Right lobe of liver (tissue), 6 donors: ENCODE measurements at regions not wholly inside any gene's neighbourhood (a gene's known extent, or its start where the extent isn't known, plus 50 kb on each side); places are given as distances from the start of the nearest gene placed in this dataset.
"Not testable (repeated sequence)": the region's sequence is repeated elsewhere in the genome, so short reads cannot be mapped to it uniquely, and the experiment has no call there.

ENCODE experiments used
- ATAC-seq, 4 donors: fragments of 200-7000 bp; cut with Tn5 transposase; one replicate each; pipeline ENCODE4 v1.9.1; 2020; ENCODE audit warnings: mild to moderate bottlenecking in 4 of 4, moderate library complexity in 4 of 4
- DNase-seq, 3 donors: peaks; one replicate each; pipeline ENCODE4 v3.0.0-alpha.2; 2020
- H3K27ac ChIP-seq, 3 donors: fragments of 200-600 bp; one replicate each; pipeline ENCODE4 v1.8.0; 2022
- H3K27me3 ChIP-seq, 2 donors: fragments of 200-600 bp; one replicate each; pipeline ENCODE4 v1.8.0; 2022
- H3K36me3 ChIP-seq, 4 donors: fragments of 200-600 bp; sonication (generic) in 1 of 4; one replicate each; pipeline versions ENCODE4 v1.5.1 to v1.8.0; 2017 to 2022; ENCODE audit warnings: control low read depth in 1 of 4
- H3K4me1 ChIP-seq, 4 donors: fragments of 200-600 bp; sonication (generic) in 1 of 4; one replicate each; pipeline versions ENCODE4 v1.5.1 to v1.8.0; 2017 to 2022; ENCODE audit warnings: control low read depth in 1 of 4
- H3K4me3 ChIP-seq, 3 donors: fragments of 200-600 bp; one replicate each; pipeline ENCODE4 v1.8.0; 2022
- H3K9me3 ChIP-seq, 4 donors: fragments of 200-600 bp; sonication (generic) in 1 of 4; one replicate each; pipeline versions ENCODE4 v1.5.1 to v1.8.0; 2017 to 2022; ENCODE audit warnings: control low read depth in 1 of 4
- CTCF ChIP-seq, 4 donors: fragments of 200-600 bp in 3 of 4; fragments of 450-650 bp in 1 of 4; IDR thresholded peaks; one replicate each; pipeline versions ENCODE4 v1.5.1 to v1.8.0; 2016 to 2022; ENCODE audit warnings: antibody characterized with exemption in 4 of 4, mild to moderate bottlenecking in 2 of 4
- POLR2A ChIP-seq: fragments of 450-650 bp; IDR thresholded peaks from one replicate; pipeline ENCODE4 v1.6.1; 2017; ENCODE audit warnings: antibody characterized with exemption, mild to moderate bottlenecking
- WGBS: methylation state at CpG from one replicate; pipeline ENCODE4 v1.1.6; 2018; ENCODE audit warnings: low coverage, low lambda C conversion rate; ENCODE audit not compliant: insufficient coverage; ENCODE audit errors: missing lambda C conversion rate; 5-methylcytosine and 5-hydroxymethylcytosine counted together
- intact Hi-C, 2 donors: fragments of 100-400 bp; cut with DNase I; formaldehyde crosslinking; loops; one replicate each; pipeline versions ENCODE4 v1.11.2 to v1.14.1; 2022
- donor health status: DM: no; HTN: yes; CAD: no.
- donor health status: DM: no; HTN: no; CAD: no.
- donor health status: DM: no; HTN: no; CAD: no.
- donor health status: DM: no; HTN: yes; CAD: no.
- donor health status: DM: no; HTN: yes; CAD: no.

GRCh38 chr9:71268871-71269635 is 147.6 kb upstream of the TRPM3 start:
- DNase-seq, result no peak
- no peaks in the 10 kb centered on the region for H3K4me1 ChIP-seq
- TF ChIP-seq POLR2A (no peak), CTCF (IDR thresholded peaks at IDR 0.05) (no peak)
- WGBS, result 58% methylated on average over 5 of the region's 5 CpGs
- no peak overlapping the region for H3K4me3 ChIP-seq
- no peak for ATAC-seq
- intact Hi-C loops, result no loop called here
- no peak overlapping the region for H3K27ac ChIP-seq
- no peaks in the 10 kb centered on the region for H3K27me3 ChIP-seq
- H3K9me3 ChIP-seq, result no peaks in the 10 kb centered on the region
- no peaks in the 10 kb centered on the region for H3K36me3 ChIP-seq

GRCh38 chr9:71263451-71263850 is 142.0 kb upstream of the TRPM3 start:
- no peaks in the 10 kb centered on the region for H3K36me3 ChIP-seq
- no peak for ATAC-seq
- DNase-seq, result no peak
- intact Hi-C loops, result no loop called here
- no peak overlapping the region for H3K4me3 ChIP-seq
- H3K4me1 ChIP-seq, result no peaks in the 10 kb centered on the region
- no peaks in the 10 kb centered on the region for H3K9me3 ChIP-seq
- no peak overlapping the region for H3K27ac ChIP-seq
- TF ChIP-seq POLR2A (no peak), CTCF (IDR thresholded peaks at IDR 0.05) (no peak)
- H3K27me3 ChIP-seq, result no peaks in the 10 kb centered on the region

- H3K9me3 ChIP-seq, H3K4me1 ChIP-seq, H3K36me3 ChIP-seq, intact Hi-C loops, H3K4me3 ChIP-seq, ATAC-seq, H3K27me3 ChIP-seq, H3K27ac ChIP-seq, DNase-seq: not testable (repeated sequence)
- 77% methylated on average over 2 of the region's 2 CpGs for WGBS
Measured at GRCh38 chr9:71260419-71260818, 139.0 kb upstream of the TRPM3 start.

GRCh38 chr9:71254592-71255277 is 133.3 kb upstream of the TRPM3 start:
- intact Hi-C loops, result loop anchor here in 1 of 2 donors (5.0 kb wide), 1 partner anchor 327 kb away; no protein-coding TSS in a partner anchor
- no peak for DNase-seq
- Histone ChIP-seq H3K27ac (no peak overlapping the region), H3K4me1 (peaks cover 0 to 18% (median 2%) of the 10 kb centered on the region in 4 donors), H3K27me3 (no peaks in the 10 kb centered on the region), H3K36me3 (no peaks in the 10 kb centered on the region), H3K4me3 (no peak overlapping the region), H3K9me3 (no peaks in the 10 kb centered on the region)
- no peak for TF ChIP-seq CTCF (IDR thresholded peaks at IDR 0.05)
- TF ChIP-seq POLR2A, result no peak
- ATAC-seq, result peak in 3 of 4 donors; percentile 17 to 68 (median 36)

GRCh38 chr9:71253011-71253410 is 131.6 kb upstream of the TRPM3 start:
- intact Hi-C loops, result loop anchor here in 1 of 2 donors (5.0 kb wide), 1 partner anchor 326 kb away; no protein-coding TSS in a partner anchor
- Histone ChIP-seq H3K9me3 (no peaks in the 10 kb centered on the region), H3K27me3 (no peaks in the 10 kb centered on the region), H3K4me3 (no peak overlapping the region), H3K4me1 (peaks cover 0 to 21% (median 2%) of the 10 kb centered on the region in 4 donors), H3K36me3 (no peaks in the 10 kb centered on the region), H3K27ac (no peak overlapping the region)
- DNase-seq, result no peak
- ATAC-seq, result no peak
- TF ChIP-seq POLR2A, result no peak
- TF ChIP-seq CTCF (IDR thresholded peaks at IDR 0.05), result no peak
- 56% methylated on average over 1 of the region's 1 CpG for WGBS
